Panc1 (cell line): ENCODE measurements at regions not wholly inside any gene's neighbourhood (a gene's known extent, or its start where the extent isn't known, plus 50 kb on each side); places are given as distances from the start of the nearest gene placed in this dataset.

Experiments
- POLR2AphosphoS5 ChIP-seq: IDR thresholded peaks from 2 replicates; pipeline ENCODE4 v1.6.1; 2012; ENCODE audit warnings: mild to moderate bottlenecking, low read depth, low read length, moderate library complexity
- REST ChIP-seq, 2 experiments: IDR thresholded peaks; 2 replicates each; pipeline ENCODE4 v1.6.1; 2011 to 2012; ENCODE audit warnings: low read depth in 2 of 2, control low read depth in 1 of 2, low read length in 1 of 2, mild to moderate bottlenecking in 1 of 2, moderate library complexity in 1 of 2; ENCODE audit not compliant: insufficient read depth in 1 of 2
- SIN3A ChIP-seq: IDR thresholded peaks from 2 replicates; pipeline ENCODE4 v1.6.1; 2012; ENCODE audit warnings: low read depth, mild to moderate bottlenecking, low read length, moderate library complexity, borderline replicate concordance; ENCODE audit not compliant: insufficient read depth
- TF ChIP-seq, protein P1 (sequence below): fragments of 450-650 bp; IDR thresholded peaks from 2 replicates; pipeline ENCODE4 v1.5.1; 2017; ENCODE audit warnings: mild to moderate bottlenecking

GRCh38 chr6:12557765-12558164 is 158.8 kb upstream of the PHACTR1 start:
- TF ChIP-seq, protein P1, sequence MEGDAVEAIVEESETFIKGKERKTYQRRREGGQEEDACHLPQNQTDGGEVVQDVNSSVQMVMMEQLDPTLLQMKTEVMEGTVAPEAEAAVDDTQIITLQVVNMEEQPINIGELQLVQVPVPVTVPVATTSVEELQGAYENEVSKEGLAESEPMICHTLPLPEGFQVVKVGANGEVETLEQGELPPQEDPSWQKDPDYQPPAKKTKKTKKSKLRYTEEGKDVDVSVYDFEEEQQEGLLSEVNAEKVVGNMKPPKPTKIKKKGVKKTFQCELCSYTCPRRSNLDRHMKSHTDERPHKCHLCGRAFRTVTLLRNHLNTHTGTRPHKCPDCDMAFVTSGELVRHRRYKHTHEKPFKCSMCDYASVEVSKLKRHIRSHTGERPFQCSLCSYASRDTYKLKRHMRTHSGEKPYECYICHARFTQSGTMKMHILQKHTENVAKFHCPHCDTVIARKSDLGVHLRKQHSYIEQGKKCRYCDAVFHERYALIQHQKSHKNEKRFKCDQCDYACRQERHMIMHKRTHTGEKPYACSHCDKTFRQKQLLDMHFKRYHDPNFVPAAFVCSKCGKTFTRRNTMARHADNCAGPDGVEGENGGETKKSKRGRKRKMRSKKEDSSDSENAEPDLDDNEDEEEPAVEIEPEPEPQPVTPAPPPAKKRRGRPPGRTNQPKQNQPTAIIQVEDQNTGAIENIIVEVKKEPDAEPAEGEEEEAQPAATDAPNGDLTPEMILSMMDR: no peak
- no peak for TF ChIP-seq POLR2AphosphoS5
- no peak for TF ChIP-seq SIN3A
- no peak for TF ChIP-seq REST (IDR thresholded peaks at IDR 0.05; ENCODE audit: insufficient read depth in 1 of 2, low read depth in 2 of 2, low read length in 1 of 2)
